HEK293 (cell line): ENCODE measurements at regions not wholly inside any gene's neighbourhood (a gene's known extent, or its start where the extent isn't known, plus 50 kb on each side); places are given as distances from the start of the nearest gene placed in this dataset.

ENCODE experiments used
- CTCF ChIA-PET: fragments of 350-600 bp; formaldehyde crosslinking; extraction: SDS; loops from one replicate; lab custom pipeline; 2021; ENCODE audit warnings: antibody characterized with exemption; lab: Yijun Ruan, JAX
- POLR2A ChIA-PET: fragments of 300-600 bp; formaldehyde crosslinking; extraction: SDS; loops from one replicate; lab custom pipeline; 2020; ENCODE audit warnings: antibody characterized with exemption, inconsistent platforms; lab: Yijun Ruan, JAX
- H3K27ac ChIP-seq: fragments of 200-500 bp; sonication (Bioruptor generic); 2 replicates; pipeline ENCODE4 v1.5.1; 2014; ENCODE audit warnings: low read depth, low read length, control low read depth, inconsistent platforms; ENCODE audit errors: extremely low read depth
- H3K36me3 ChIP-seq, 2 experiments: fragments of 200-500 bp in 1 of 2; sonication (Bioruptor generic) in 1 of 2; 1 replicate in 1 of 2; 2 replicates in 1 of 2; pipeline ENCODE4 v1.5.1; 2014 to 2017; ENCODE audit warnings: inconsistent platforms in 2 of 2, low read length in 2 of 2; ENCODE audit not compliant: control insufficient read depth in 2 of 2, insufficient read depth in 1 of 2
- H3K4me1 ChIP-seq: fragments of 200-500 bp; sonication (Bioruptor generic); 2 replicates; pipeline ENCODE4 v1.5.1; 2014; ENCODE audit warnings: mild to moderate bottlenecking, low read length, inconsistent platforms; ENCODE audit not compliant: control insufficient read depth, insufficient read depth
- H3K4me3 ChIP-seq: 2 replicates; pipeline ENCODE4 v1.5.1; 2011; ENCODE audit warnings: low read depth, mild to moderate bottlenecking, control low read depth, low read length, moderate library complexity
- H3K9me3 ChIP-seq: fragments of 200-500 bp; sonication (Bioruptor generic); 2 replicates; pipeline ENCODE4 v1.5.1; 2014; ENCODE audit warnings: low read depth, low read length, inconsistent platforms; ENCODE audit not compliant: control insufficient read depth, insufficient read depth
- CTCF ChIP-seq: fragments of 450-650 bp; formaldehyde crosslinking; IDR thresholded peaks from 2 replicates; pipeline ENCODE4 v1.5.1; 2016; ENCODE audit warnings: missing biosample characterization, missing genetic modification characterization
- EGR2 ChIP-seq: fragments of 450-650 bp; formaldehyde crosslinking; IDR thresholded peaks from 2 replicates; pipeline ENCODE4 v1.5.1; 2016; ENCODE audit warnings: low read depth, missing biosample characterization, missing genetic modification characterization
- ELK4 ChIP-seq: IDR thresholded peaks from 2 replicates; pipeline ENCODE4 v1.6.1; 2011; ENCODE audit warnings: mild to moderate bottlenecking, low read depth, low read length, borderline replicate concordance
- SP2 ChIP-seq: fragments of 450-650 bp; formaldehyde crosslinking; IDR thresholded peaks from 2 replicates; pipeline ENCODE4 v1.5.1; 2016; ENCODE audit warnings: missing biosample characterization, missing genetic modification characterization
- ZBTB44 ChIP-seq: fragments of 450-650 bp; IDR thresholded peaks from 2 replicates; pipeline ENCODE4 v1.5.1; 2018; ENCODE audit warnings: missing biosample characterization, mild to moderate bottlenecking, missing genetic modification characterization
- ZNF18 ChIP-seq: fragments of 450-650 bp; formaldehyde crosslinking; IDR thresholded peaks from 2 replicates; pipeline ENCODE4 v1.5.1; 2016; ENCODE audit warnings: missing biosample characterization, missing genetic modification characterization
- ZNF23 ChIP-seq: fragments of 450-650 bp; formaldehyde crosslinking; IDR thresholded peaks from 2 replicates; pipeline ENCODE4 v1.5.1; 2016; ENCODE audit warnings: missing biosample characterization, missing genetic modification characterization, borderline replicate concordance
- ZNF324 ChIP-seq: fragments of 450-650 bp; formaldehyde crosslinking; IDR thresholded peaks from 2 replicates; pipeline ENCODE4 v1.5.1; 2016; ENCODE audit warnings: missing biosample characterization, missing genetic modification characterization
- ZNF394 ChIP-seq: fragments of 450-650 bp; formaldehyde crosslinking; IDR thresholded peaks from 2 replicates; pipeline ENCODE4 v1.5.1; 2016; ENCODE audit warnings: missing biosample characterization, missing genetic modification characterization, mild to moderate bottlenecking, moderate library complexity, borderline replicate concordance
- ZNF488 ChIP-seq: fragments of 450-650 bp; formaldehyde crosslinking; IDR thresholded peaks from 2 replicates; pipeline ENCODE4 v1.5.1; 2016; ENCODE audit warnings: missing biosample characterization, missing genetic modification characterization
- ZNF514 ChIP-seq: fragments of 450-650 bp; formaldehyde crosslinking; IDR thresholded peaks from 2 replicates; pipeline ENCODE4 v1.5.1; 2016; ENCODE audit warnings: missing biosample characterization, missing genetic modification characterization
- ZNF521 ChIP-seq: fragments of 450-650 bp; formaldehyde crosslinking; IDR thresholded peaks from 2 replicates; pipeline ENCODE4 v1.5.1; 2017; ENCODE audit warnings: missing biosample characterization, mild to moderate bottlenecking, missing genetic modification characterization
- ZNF596 ChIP-seq: fragments of 450-650 bp; IDR thresholded peaks from 2 replicates; pipeline ENCODE4 v1.5.0; 2018; ENCODE audit warnings: missing biosample characterization, mild to moderate bottlenecking, missing genetic modification characterization, moderate library complexity
- ZNF639 ChIP-seq: fragments of 450-650 bp; formaldehyde crosslinking; IDR thresholded peaks from 2 replicates; pipeline ENCODE4 v1.5.1; 2016; ENCODE audit warnings: missing biosample characterization, missing genetic modification characterization
- ZNF692 ChIP-seq: fragments of 450-650 bp; formaldehyde crosslinking; IDR thresholded peaks from 2 replicates; pipeline ENCODE4 v1.5.1; 2016; ENCODE audit warnings: missing biosample characterization, missing genetic modification characterization
- ZSCAN30 ChIP-seq: fragments of 450-650 bp; IDR thresholded peaks from 2 replicates; pipeline ENCODE4 v1.5.1; 2018; ENCODE audit warnings: missing biosample characterization, mild to moderate bottlenecking, missing genetic modification characterization, moderate library complexity

GRCh38 chr18:38046651-38047050, 481.1 kb upstream of the CELF4 start (continued):
- no peak for TF ChIP-seq ZNF18 (tag by site-specific recombination)
- no peak for TF ChIP-seq ZNF521 (tag by site-specific recombination)
- TF ChIP-seq, all 188 proteins: peak for 0

- TF ChIP-seq ZNF514 (tag by site-specific recombination), result no peak
- TF ChIP-seq EGR2 (tag by site-specific recombination), result no peak
- CTCF ChIA-PET, result no interaction called here
- no peak overlapping the region for H3K27ac ChIP-seq
- H3K4me1 ChIP-seq, result no peaks in the 10 kb centered on the region
- no peaks in the 10 kb centered on the region for H3K36me3 ChIP-seq
- POLR2A ChIA-PET, result no interaction called here
- no peaks in the 10 kb centered on the region for H3K9me3 ChIP-seq
- no peak overlapping the region for H3K4me3 ChIP-seq
Measured at GRCh38 chr18:38045845-38046244, 480.2 kb upstream of the CELF4 start.

- Histone ChIP-seq H3K4me3 (no peak overlapping the region), H3K27ac (no peak overlapping the region), H3K9me3 (no peaks in the 10 kb centered on the region), H3K4me1 (no peaks in the 10 kb centered on the region), H3K36me3 (no peaks in the 10 kb centered on the region)
- ChIA-PET POLR2A (no interaction called here), CTCF (interaction anchor here (0.6 kb wide), 1 partner anchor 41 kb away, joined by 3 read pairs; no protein-coding TSS in a partner anchor)
- no peak for TF ChIP-seq ZNF639 (tag by site-specific recombination)
- TF ChIP-seq ZNF692 (tag by site-specific recombination), result no peak
- TF ChIP-seq CTCF (tag by site-specific recombination), result no peak
- TF ChIP-seq ZSCAN30 (tag by site-specific recombination), result no peak
- TF ChIP-seq ZNF394 (tag by site-specific recombination), result no peak
- TF ChIP-seq ZBTB44, result no peak
- TF ChIP-seq ZNF596 (tag by site-specific recombination), result no peak
- TF ChIP-seq ELK4, result no peak
- TF ChIP-seq ZNF23 (tag by site-specific recombination), result no peak
- no peak for TF ChIP-seq ZNF324 (tag by site-specific recombination)
- no peak for TF ChIP-seq SP2 (tag by site-specific recombination)
- TF ChIP-seq ZNF488 (tag by site-specific recombination), result no peak
Measured at GRCh38 chr18:38042211-38042890, 476.8 kb upstream of the CELF4 start.
